ENCODE measurements at regions not wholly inside any gene's neighbourhood (a gene's known extent, or its start where the extent isn't known, plus 50 kb on each side); places are given as distances from the start of the nearest gene placed in this dataset.

DNA sequence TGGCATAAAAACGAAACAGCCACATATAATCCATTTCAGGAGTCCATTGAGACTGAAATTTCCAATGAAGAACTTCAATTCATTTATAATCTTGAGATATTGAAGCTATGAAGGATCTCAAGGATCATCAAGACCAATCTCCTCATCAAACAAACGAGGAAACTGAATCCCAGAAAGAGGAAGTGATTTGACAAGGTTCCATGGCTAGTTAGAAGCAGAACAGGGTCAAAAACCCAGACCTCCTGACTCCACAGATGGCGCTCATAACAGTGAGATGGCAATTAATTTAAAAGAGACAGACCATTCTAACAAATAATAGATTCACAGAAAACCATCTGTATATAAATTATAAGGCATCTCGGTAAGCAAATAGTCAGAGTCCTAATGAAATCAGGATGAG, 229.7 kb downstream of the KCTD12 start:
- no peaks in the 10 kb centered on the region for H3K27me3 ChIP-seq (ENCODE audit: control insufficient read depth, insufficient read depth, low read length)
- ATAC-seq (no peak), DNase-seq (ENCODE audit: low read depth, low spot score) (no peak)
- ChIA-PET POLR2A (no interaction called here), CTCF (no interaction called here)
- no peak overlapping the region for H3K27ac ChIP-seq (ENCODE audit: low read length)
- no TSS peak for BruUV-seq (replicated peaks)
- intact Hi-C loops (cut with micrococcal nuclease; ENCODE audit: unreplicated experiment): no loop called here
- H3K4me1 ChIP-seq (ENCODE audit: control insufficient read depth, insufficient read depth, low read length): no peaks in the 10 kb centered on the region
- in situ Hi-C loops (cut with HindIII; ENCODE audit: low pct_unique_long_range_greater_than_20kb, low sequenced_read_pairs): no loop called here
- H3K36me3 ChIP-seq (ENCODE audit: control insufficient read depth, insufficient read depth, low read length): no peaks in the 10 kb centered on the region
- no peak for TF ChIP-seq POLR2AphosphoS5 (IDR thresholded peaks at IDR 0.05; ENCODE audit: low read depth, low read length)
- no peak for TF ChIP-seq TCF7L2 (IDR thresholded peaks at IDR 0.05; ENCODE audit: low read depth, low read length)
- TF ChIP-seq, protein P1, sequence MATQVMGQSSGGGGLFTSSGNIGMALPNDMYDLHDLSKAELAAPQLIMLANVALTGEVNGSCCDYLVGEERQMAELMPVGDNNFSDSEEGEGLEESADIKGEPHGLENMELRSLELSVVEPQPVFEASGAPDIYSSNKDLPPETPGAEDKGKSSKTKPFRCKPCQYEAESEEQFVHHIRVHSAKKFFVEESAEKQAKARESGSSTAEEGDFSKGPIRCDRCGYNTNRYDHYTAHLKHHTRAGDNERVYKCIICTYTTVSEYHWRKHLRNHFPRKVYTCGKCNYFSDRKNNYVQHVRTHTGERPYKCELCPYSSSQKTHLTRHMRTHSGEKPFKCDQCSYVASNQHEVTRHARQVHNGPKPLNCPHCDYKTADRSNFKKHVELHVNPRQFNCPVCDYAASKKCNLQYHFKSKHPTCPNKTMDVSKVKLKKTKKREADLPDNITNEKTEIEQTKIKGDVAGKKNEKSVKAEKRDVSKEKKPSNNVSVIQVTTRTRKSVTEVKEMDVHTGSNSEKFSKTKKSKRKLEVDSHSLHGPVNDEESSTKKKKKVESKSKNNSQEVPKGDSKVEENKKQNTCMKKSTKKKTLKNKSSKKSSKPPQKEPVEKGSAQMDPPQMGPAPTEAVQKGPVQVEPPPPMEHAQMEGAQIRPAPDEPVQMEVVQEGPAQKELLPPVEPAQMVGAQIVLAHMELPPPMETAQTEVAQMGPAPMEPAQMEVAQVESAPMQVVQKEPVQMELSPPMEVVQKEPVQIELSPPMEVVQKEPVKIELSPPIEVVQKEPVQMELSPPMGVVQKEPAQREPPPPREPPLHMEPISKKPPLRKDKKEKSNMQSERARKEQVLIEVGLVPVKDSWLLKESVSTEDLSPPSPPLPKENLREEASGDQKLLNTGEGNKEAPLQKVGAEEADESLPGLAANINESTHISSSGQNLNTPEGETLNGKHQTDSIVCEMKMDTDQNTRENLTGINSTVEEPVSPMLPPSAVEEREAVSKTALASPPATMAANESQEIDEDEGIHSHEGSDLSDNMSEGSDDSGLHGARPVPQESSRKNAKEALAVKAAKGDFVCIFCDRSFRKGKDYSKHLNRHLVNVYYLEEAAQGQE (IDR thresholded peaks at IDR 0.05; ENCODE audit: insufficient read depth in 1 of 2, low read depth in 2 of 2, low read length in 1 of 2): no peak
- no peak for TF ChIP-seq SIN3A (IDR thresholded peaks at IDR 0.05; ENCODE audit: borderline replicate concordance, insufficient read depth, low read depth, low read length)
- TF ChIP-seq, protein P2, sequence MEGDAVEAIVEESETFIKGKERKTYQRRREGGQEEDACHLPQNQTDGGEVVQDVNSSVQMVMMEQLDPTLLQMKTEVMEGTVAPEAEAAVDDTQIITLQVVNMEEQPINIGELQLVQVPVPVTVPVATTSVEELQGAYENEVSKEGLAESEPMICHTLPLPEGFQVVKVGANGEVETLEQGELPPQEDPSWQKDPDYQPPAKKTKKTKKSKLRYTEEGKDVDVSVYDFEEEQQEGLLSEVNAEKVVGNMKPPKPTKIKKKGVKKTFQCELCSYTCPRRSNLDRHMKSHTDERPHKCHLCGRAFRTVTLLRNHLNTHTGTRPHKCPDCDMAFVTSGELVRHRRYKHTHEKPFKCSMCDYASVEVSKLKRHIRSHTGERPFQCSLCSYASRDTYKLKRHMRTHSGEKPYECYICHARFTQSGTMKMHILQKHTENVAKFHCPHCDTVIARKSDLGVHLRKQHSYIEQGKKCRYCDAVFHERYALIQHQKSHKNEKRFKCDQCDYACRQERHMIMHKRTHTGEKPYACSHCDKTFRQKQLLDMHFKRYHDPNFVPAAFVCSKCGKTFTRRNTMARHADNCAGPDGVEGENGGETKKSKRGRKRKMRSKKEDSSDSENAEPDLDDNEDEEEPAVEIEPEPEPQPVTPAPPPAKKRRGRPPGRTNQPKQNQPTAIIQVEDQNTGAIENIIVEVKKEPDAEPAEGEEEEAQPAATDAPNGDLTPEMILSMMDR (IDR thresholded peaks at IDR 0.05): no peak
- no peaks in the 10 kb centered on the region for H3K9me3 ChIP-seq (ENCODE audit: control insufficient read depth, insufficient read depth, low read depth, low read length)
- no peak overlapping the region for H3K4me3 ChIP-seq (ENCODE audit: low read depth in 2 of 2, low read length in 2 of 2)

DNA sequence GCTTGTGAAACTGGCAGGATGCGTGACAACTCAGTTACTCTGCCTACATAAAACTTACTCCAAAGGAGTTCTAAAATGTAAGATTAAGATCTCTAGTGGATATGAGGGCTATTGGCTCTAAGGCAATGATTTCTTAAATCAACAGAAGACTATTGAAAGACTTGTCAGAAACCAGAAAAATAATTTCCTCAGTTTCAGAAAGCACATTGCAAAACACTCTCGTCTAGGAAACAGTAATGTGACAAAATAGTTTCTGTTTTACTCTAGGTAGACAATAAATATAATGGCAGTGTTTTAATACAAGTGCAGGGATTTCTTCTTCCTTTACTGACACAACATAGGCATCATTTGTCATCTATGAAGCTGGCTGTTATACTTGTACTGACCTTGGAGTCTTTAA, 230.1 kb downstream of the KCTD12 start:
- ATAC-seq (no peak), DNase-seq (ENCODE audit: low read depth, low spot score) (no peak)
- no peaks in the 10 kb centered on the region for H3K36me3 ChIP-seq (ENCODE audit: control insufficient read depth, insufficient read depth, low read length)
- in situ Hi-C loops (cut with HindIII; ENCODE audit: low pct_unique_long_range_greater_than_20kb, low sequenced_read_pairs) (no loop called here), intact Hi-C loops (cut with micrococcal nuclease; ENCODE audit: unreplicated experiment) (no loop called here)
- no peaks in the 10 kb centered on the region for H3K4me1 ChIP-seq (ENCODE audit: control insufficient read depth, insufficient read depth, low read length)
- TF ChIP-seq, protein P2 (IDR thresholded peaks at IDR 0.05): no peak
- TF ChIP-seq POLR2AphosphoS5 (IDR thresholded peaks at IDR 0.05; ENCODE audit: low read depth, low read length) (no peak), TCF7L2 (IDR thresholded peaks at IDR 0.05; ENCODE audit: low read depth, low read length) (no peak), SIN3A (IDR thresholded peaks at IDR 0.05; ENCODE audit: borderline replicate concordance, insufficient read depth, low read depth, low read length) (no peak)
- TF ChIP-seq, protein P1 (IDR thresholded peaks at IDR 0.05; ENCODE audit: insufficient read depth in 1 of 2, low read depth in 2 of 2, low read length in 1 of 2): no peak
- ChIA-PET POLR2A (no interaction called here), CTCF (no interaction called here)
- H3K4me3 ChIP-seq (ENCODE audit: low read depth in 2 of 2, low read length in 2 of 2): no peak overlapping the region
- no peak overlapping the region for H3K27ac ChIP-seq (ENCODE audit: low read length)
- no peaks in the 10 kb centered on the region for H3K9me3 ChIP-seq (ENCODE audit: control insufficient read depth, insufficient read depth, low read depth, low read length)
- H3K27me3 ChIP-seq (ENCODE audit: control insufficient read depth, insufficient read depth, low read length): no peaks in the 10 kb centered on the region
- BruUV-seq (replicated peaks): no TSS peak

Data from Panc1 (cell line).